ENCODE measurements at regions not wholly inside any gene's neighbourhood (a gene's known extent, or its start where the extent isn't known, plus 50 kb on each side); places are given as distances from the start of the nearest gene placed in this dataset.

GRCh38 chr18:26656431-26656943, 108.1 kb upstream of the KCTD1 start:
- Histone ChIP-seq H3K36me3 (ENCODE audit: control insufficient read depth, insufficient read depth, low read length) (no peaks in the 10 kb centered on the region), H3K4me3 (ENCODE audit: low read depth, low read length) (peak overlapping the region; percentile 58), H3K27me3 (ENCODE audit: control insufficient read depth, insufficient read depth, low read length) (peaks cover 28% of the 10 kb centered on the region)
- ChIA-PET POLR2A (no interaction called here), CTCF (interaction anchor here (0.7 to 1.0 kb wide), 3 partner anchors 105 to 348 kb away, joined by 3 to 5 read pairs (median 3); no protein-coding TSS in a partner anchor)
- no peak for DNase-seq (ENCODE audit: low read depth)
- no peak for TF ChIP-seq CTCF (IDR thresholded peaks at IDR 0.05; ENCODE audit: insufficient read depth, low read depth, low read length)

- no peak for DNase-seq (ENCODE audit: low read depth)
- peak overlapping the region; percentile 58 for H3K4me3 ChIP-seq (ENCODE audit: low read depth, low read length)
- ChIA-PET POLR2A (no interaction called here), CTCF (interaction anchor here (1.0 kb wide), 1 partner anchor 347 kb away, joined by 3 read pairs; no protein-coding TSS in a partner anchor)
- H3K36me3 ChIP-seq (ENCODE audit: control insufficient read depth, insufficient read depth, low read length) = no peaks in the 10 kb centered on the region
- H3K27me3 ChIP-seq (ENCODE audit: control insufficient read depth, insufficient read depth, low read length) = peaks cover 28% of the 10 kb centered on the region
- TF ChIP-seq CTCF (IDR thresholded peaks at IDR 0.05; ENCODE audit: insufficient read depth, low read depth, low read length) = no peak
Measured at GRCh38 chr18:26655525-26656430, 107.4 kb upstream of the KCTD1 start.

- no peak for TF ChIP-seq CTCF (IDR thresholded peaks at IDR 0.05; ENCODE audit: insufficient read depth, low read depth, low read length)
- ChIA-PET CTCF (interaction anchor here (0.6 to 4.2 kb wide), 2 partner anchors 248 to 271 kb away, joined by 4 to 22 read pairs; no protein-coding TSS in a partner anchor), POLR2A (no interaction called here)
- no peak overlapping the region for H3K4me3 ChIP-seq (ENCODE audit: low read depth, low read length)
- H3K27me3 ChIP-seq (ENCODE audit: control insufficient read depth, insufficient read depth, low read length) = peaks cover 29% of the 10 kb centered on the region
- H3K36me3 ChIP-seq (ENCODE audit: control insufficient read depth, insufficient read depth, low read length) = no peaks in the 10 kb centered on the region
- DNase-seq (ENCODE audit: low read depth) = no peak
Measured at GRCh38 chr18:26654616-26655524, 106.5 kb upstream of the KCTD1 start.

- DNase-seq (ENCODE audit: low read depth) = no peak
- Histone ChIP-seq H3K27me3 (ENCODE audit: control insufficient read depth, insufficient read depth, low read length) (peaks cover 27% of the 10 kb centered on the region), H3K36me3 (ENCODE audit: control insufficient read depth, insufficient read depth, low read length) (no peaks in the 10 kb centered on the region), H3K4me3 (ENCODE audit: low read depth, low read length) (no peak overlapping the region)
- CTCF ChIA-PET = interaction anchor here (0.9 to 4.2 kb wide), 2 partner anchors 107 to 247 kb away, joined by 3 to 22 read pairs; no protein-coding TSS in a partner anchor
- POLR2A ChIA-PET = no interaction called here
- TF ChIP-seq CTCF (IDR thresholded peaks at IDR 0.05; ENCODE audit: insufficient read depth, low read depth, low read length) = no peak
Measured at GRCh38 chr18:26653943-26654615, 105.7 kb upstream of the KCTD1 start.
